HCT116 (cell line): ENCODE measurements at regions not wholly inside any gene's neighbourhood (a gene's known extent, or its start where the extent isn't known, plus 50 kb on each side); places are given as distances from the start of the nearest gene placed in this dataset.

Experiments used
- ATAC-seq: fragments of 200-7000 bp; cut with Tn5 transposase; 2 replicates; pipeline ENCODE4 v1.9.1; 2020; ENCODE audit warnings: mild to moderate bottlenecking, moderate library complexity
- BruUV-seq: library from RNA; stranded (reverse); fragments of 400-500 nt; replicated peaks from 2 replicates; lab custom pipeline; 2021; lab: Mats Ljungman, UMichigan
- CTCF ChIA-PET: fragments of 300-600 bp; sonication (Branson Sonifier 250); formaldehyde crosslinking; loops from one replicate; lab custom pipeline; 2021; ENCODE audit warnings: antibody characterized with exemption; lab: Charles Lee
- POLR2A ChIA-PET: fragments of 300-600, 350-600 bp; sonication (Branson Sonifier 250); formaldehyde crosslinking; loops from one replicate; lab custom pipeline; 2021; ENCODE audit warnings: antibody characterized with exemption; lab: Charles Lee
- RAD21 ChIA-PET, 2 experiments: fragments of 300-600 bp; sonication (Branson Sonifier 250); formaldehyde crosslinking; loops; one replicate each; lab custom pipeline; 2023; ENCODE audit warnings: low total read pairs in 2 of 2; ENCODE audit not compliant: uncharacterized antibody in 2 of 2, unreplicated experiment in 2 of 2, low non-redundant PET in 1 of 2; lab: Charles Lee
- DNase-seq: peaks from one replicate; pipeline ENCODE4 v3.0.0-alpha.2; 2010; ENCODE audit warnings: low read depth, low spot score
- H2AFZ ChIP-seq: fragments of 200-600 bp; shearing (Covaris generic), sonication (generic); 2 replicates; pipeline ENCODE4 v1.6.1; 2017; ENCODE audit warnings: low read depth, mixed run types, mixed read lengths, antibody characterized with exemption, low read length; ENCODE audit not compliant: poor library complexity, severe bottlenecking
- H3K27ac ChIP-seq: 2 replicates; pipeline ENCODE4 v1.5.1; 2012; ENCODE audit warnings: low read depth, low read length
- H3K27me3 ChIP-seq: fragments of 200-600 bp; sonication (generic); 2 replicates; pipeline ENCODE4 v1.6.1; 2016; ENCODE audit warnings: mixed run types, low read length, mixed read lengths; ENCODE audit not compliant: insufficient read depth
- H3K36me3 ChIP-seq, 2 experiments: fragments of 200-500 bp in 1 of 2; fragments of 200-600 bp in 1 of 2; sonication (Bioruptor generic) in 1 of 2; sonication (generic) in 1 of 2; 2 replicates each; pipeline versions ENCODE4 v1.5.1 to v1.6.1; 2014 to 2016; ENCODE audit warnings: low read length in 2 of 2, inconsistent platforms in 1 of 2, mixed read lengths in 1 of 2, mixed run types in 1 of 2; ENCODE audit not compliant: insufficient read depth in 2 of 2, control insufficient read depth in 1 of 2
- H3K4me1 ChIP-seq, 2 experiments: fragments of 200-600 bp in 1 of 2; sonication (generic) in 1 of 2; 2 replicates each; pipeline versions ENCODE4 v1.5.1 to v1.6.1; 2012 to 2017; ENCODE audit warnings: low read length in 2 of 2, inconsistent platforms in 1 of 2, mild to moderate bottlenecking in 1 of 2, mixed read lengths in 1 of 2, mixed run types in 1 of 2, moderate library complexity in 1 of 2; ENCODE audit not compliant: insufficient read depth in 2 of 2, control insufficient read depth in 1 of 2
- H3K4me2 ChIP-seq: fragments of 200-600 bp; sonication (generic); 2 replicates; pipeline ENCODE4 v1.6.1; 2017; ENCODE audit warnings: mixed run types, low read length, mixed read lengths
- H3K4me3 ChIP-seq, 2 experiments: fragments of 200-600 bp in 1 of 2; sonication (generic) in 1 of 2; replicated peaks in 1 of 2; 2 replicates each; pipeline ENCODE4 v1.5.1; 2011 to 2016; ENCODE audit warnings: low read length in 2 of 2, control low read depth in 1 of 2, low read depth in 1 of 2, mild to moderate bottlenecking in 1 of 2, mixed read lengths in 1 of 2, mixed run types in 1 of 2
- H3K79me2 ChIP-seq: fragments of 200-600 bp; sonication (generic); 2 replicates; pipeline ENCODE4 v1.6.1; 2017; ENCODE audit warnings: mild to moderate bottlenecking, mixed run types, low read length, moderate library complexity, mixed read lengths; ENCODE audit not compliant: insufficient read depth
- H3K9ac ChIP-seq: fragments of 200-600 bp; sonication (generic); 2 replicates; pipeline ENCODE4 v1.6.1; 2016; ENCODE audit warnings: low read length, mixed read lengths
- H3K9me2 ChIP-seq: fragments of 200-600 bp; sonication (generic), shearing (Covaris generic); 2 replicates; pipeline ENCODE4 v1.6.1; 2017; ENCODE audit warnings: mixed run types, mild to moderate bottlenecking, moderate library complexity; ENCODE audit not compliant: insufficient read depth
- H3K9me3 ChIP-seq, 2 experiments: fragments of 200-500 bp in 1 of 2; fragments of 200-600 bp in 1 of 2; sonication (Bioruptor generic) in 1 of 2; sonication (generic) in 1 of 2; 2 replicates each; pipeline ENCODE4 v1.6.1; 2014 to 2017; ENCODE audit warnings: low read length in 2 of 2, mixed read lengths in 2 of 2, inconsistent platforms in 1 of 2, low read depth in 1 of 2, mild to moderate bottlenecking in 1 of 2, mixed run types in 1 of 2, moderate library complexity in 1 of 2; ENCODE audit not compliant: control insufficient read depth in 1 of 2, insufficient read depth in 1 of 2
- H4K20me1 ChIP-seq: fragments of 200-600 bp; sonication (generic), shearing (Covaris generic); 2 replicates; pipeline ENCODE4 v1.6.1; 2017; ENCODE audit warnings: mixed run types, mild to moderate bottlenecking, moderate library complexity; ENCODE audit not compliant: insufficient read depth
- EGR1 ChIP-seq: IDR thresholded peaks from 2 replicates; pipeline ENCODE4 v1.6.1; 2012; ENCODE audit warnings: low read depth
- EZH2phosphoT487 ChIP-seq: fragments of 200-600 bp; IDR thresholded peaks from 2 replicates; pipeline ENCODE4 v1.6.1; 2018; ENCODE audit warnings: antibody characterized with exemption, borderline replicate concordance
- JUND ChIP-seq: IDR thresholded peaks from 2 replicates; pipeline ENCODE4 v1.6.1; 2012
- POLR2A ChIP-seq: IDR thresholded peaks from 2 replicates; pipeline ENCODE4 v1.7.0; 2011; ENCODE audit warnings: borderline replicate concordance; ENCODE audit not compliant: insufficient read depth, insufficient read length; ENCODE audit errors: extremely low read depth
- POLR2AphosphoS5 ChIP-seq: IDR thresholded peaks from 2 replicates; pipeline ENCODE4 v1.6.1; 2011; ENCODE audit warnings: mild to moderate bottlenecking, low read depth, low read length, moderate library complexity
- SIN3A ChIP-seq: IDR thresholded peaks from 2 replicates; pipeline ENCODE4 v1.6.1; 2012; ENCODE audit warnings: low read depth
- SP1 ChIP-seq: IDR thresholded peaks from 2 replicates; pipeline ENCODE4 v1.6.1; 2012; ENCODE audit warnings: low read depth
- SRF ChIP-seq: IDR thresholded peaks from 2 replicates; pipeline ENCODE4 v1.6.1; 2012; ENCODE audit warnings: low read depth
- TCF7L2 ChIP-seq: IDR thresholded peaks from 2 replicates; pipeline ENCODE4 v1.7.0; 2011; ENCODE audit warnings: borderline replicate concordance, inconsistent platforms; ENCODE audit not compliant: insufficient read depth, insufficient read length; ENCODE audit errors: extremely low read depth
- YY1 ChIP-seq: IDR thresholded peaks from 2 replicates; pipeline ENCODE4 v1.6.1; 2011; ENCODE audit warnings: low read length, low read depth, moderate library complexity, mild to moderate bottlenecking; ENCODE audit not compliant: insufficient replicate concordance; ENCODE audit errors: extremely low read depth
- ZFX ChIP-seq: fragments of 450-650 bp; IDR thresholded peaks from 2 replicates; pipeline ENCODE4 v1.6.1; 2017
- ZNF274 ChIP-seq: fragments of 200-500 bp; sonication (Bioruptor generic); IDR thresholded peaks from 2 replicates; pipeline ENCODE4 v1.6.1; 2014; ENCODE audit warnings: mild to moderate bottlenecking, low read depth, low read length, inconsistent platforms
- intact Hi-C: fragments of 100-400 bp; cut with micrococcal nuclease; formaldehyde crosslinking; loops from 2 replicates; pipeline ENCODE4 v1.10.0; 2022
- TF ChIP-seq, protein P1 (sequence below), 3 experiments: fragments of 200-600 bp in 1 of 3; sonication (generic) in 1 of 3; IDR thresholded peaks in 2 of 3; conservative IDR thresholded peaks in 1 of 3; 2 replicates each; pipeline ENCODE4 v1.5.1; 2012 to 2017; ENCODE audit warnings: low read depth in 2 of 3, low read length in 2 of 3, antibody characterized with exemption in 1 of 3, borderline replicate concordance in 1 of 3, control low read depth in 1 of 3, mild to moderate bottlenecking in 1 of 3, mixed read lengths in 1 of 3, mixed run types in 1 of 3, moderate library complexity in 1 of 3; ENCODE audit not compliant: insufficient read depth in 1 of 3
- TF ChIP-seq, protein P2 (sequence below): IDR thresholded peaks from 2 replicates; pipeline ENCODE4 v1.6.1; 2011; ENCODE audit warnings: mild to moderate bottlenecking, low read length, moderate library complexity; ENCODE audit not compliant: insufficient replicate concordance; ENCODE audit errors: extremely low read depth
- TF ChIP-seq, protein P3 (sequence below): IDR thresholded peaks from 2 replicates; pipeline ENCODE4 v1.6.1; 2012; ENCODE audit warnings: low read depth
- TF ChIP-seq, protein P4 (sequence below): IDR thresholded peaks from 2 replicates; pipeline ENCODE4 v1.6.1; 2012

DNA sequence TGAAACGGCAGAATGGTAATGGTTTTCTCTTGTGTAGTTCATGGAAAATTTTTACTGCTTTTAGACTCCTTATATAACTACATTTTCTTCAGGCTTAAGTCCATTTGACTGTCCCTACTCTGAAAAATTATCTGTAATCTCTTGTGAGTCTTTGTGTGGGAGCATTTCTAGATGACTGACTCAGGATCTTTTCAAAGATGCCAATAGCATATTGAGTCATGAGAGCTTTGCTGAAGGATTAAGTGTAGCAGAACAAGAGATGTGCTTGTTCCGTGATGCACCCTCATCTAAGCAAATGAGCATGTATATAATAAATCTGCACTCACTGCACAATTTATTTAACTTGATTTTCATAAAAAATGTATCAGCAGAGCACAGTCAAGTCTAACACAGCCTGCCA is 298.7 kb upstream of the CDH6 start:
- BruUV-seq = no TSS peak
- intact Hi-C loops = no loop called here

More for the DNA sequence above, 298.7 kb upstream of the CDH6 start:
- DNase-seq = no peak
- Histone ChIP-seq H3K27ac (no peak overlapping the region), H3K4me1 (no peaks in the 10 kb centered on the region), H3K9me3 (peaks cover 6 to 15% of the 10 kb centered on the region in 2 experiments; a peak in 2 of 4 replicates), H3K27me3 (no peaks in the 10 kb centered on the region), H3K9me2 (no peaks in the 10 kb centered on the region), H3K4me3 (no peak overlapping the region), H3K4me2 (no peak overlapping the region), H3K36me3 (no peaks in the 10 kb centered on the region), H2AFZ (no peak overlapping the region), H3K79me2 (no peaks in the 10 kb centered on the region), H4K20me1 (no peaks in the 10 kb centered on the region), H3K9ac (no peak overlapping the region)
- POLR2A ChIA-PET = no interaction called here
- RAD21 ChIA-PET = no interaction called here
- ATAC-seq = no peak
- CTCF ChIA-PET = no interaction called here
- TF ChIP-seq, protein P1, sequence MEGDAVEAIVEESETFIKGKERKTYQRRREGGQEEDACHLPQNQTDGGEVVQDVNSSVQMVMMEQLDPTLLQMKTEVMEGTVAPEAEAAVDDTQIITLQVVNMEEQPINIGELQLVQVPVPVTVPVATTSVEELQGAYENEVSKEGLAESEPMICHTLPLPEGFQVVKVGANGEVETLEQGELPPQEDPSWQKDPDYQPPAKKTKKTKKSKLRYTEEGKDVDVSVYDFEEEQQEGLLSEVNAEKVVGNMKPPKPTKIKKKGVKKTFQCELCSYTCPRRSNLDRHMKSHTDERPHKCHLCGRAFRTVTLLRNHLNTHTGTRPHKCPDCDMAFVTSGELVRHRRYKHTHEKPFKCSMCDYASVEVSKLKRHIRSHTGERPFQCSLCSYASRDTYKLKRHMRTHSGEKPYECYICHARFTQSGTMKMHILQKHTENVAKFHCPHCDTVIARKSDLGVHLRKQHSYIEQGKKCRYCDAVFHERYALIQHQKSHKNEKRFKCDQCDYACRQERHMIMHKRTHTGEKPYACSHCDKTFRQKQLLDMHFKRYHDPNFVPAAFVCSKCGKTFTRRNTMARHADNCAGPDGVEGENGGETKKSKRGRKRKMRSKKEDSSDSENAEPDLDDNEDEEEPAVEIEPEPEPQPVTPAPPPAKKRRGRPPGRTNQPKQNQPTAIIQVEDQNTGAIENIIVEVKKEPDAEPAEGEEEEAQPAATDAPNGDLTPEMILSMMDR (IDR thresholded peaks at IDR 0.05 in 2 of 3, conservative IDR thresholded peaks at IDR 0.05 in 1 of 3; ENCODE audit: borderline replicate concordance in 1 of 3, insufficient read depth in 1 of 3, low read depth in 2 of 3, low read length in 2 of 3) = no peak
- no peak for TF ChIP-seq POLR2A
- TF ChIP-seq, protein P2, sequence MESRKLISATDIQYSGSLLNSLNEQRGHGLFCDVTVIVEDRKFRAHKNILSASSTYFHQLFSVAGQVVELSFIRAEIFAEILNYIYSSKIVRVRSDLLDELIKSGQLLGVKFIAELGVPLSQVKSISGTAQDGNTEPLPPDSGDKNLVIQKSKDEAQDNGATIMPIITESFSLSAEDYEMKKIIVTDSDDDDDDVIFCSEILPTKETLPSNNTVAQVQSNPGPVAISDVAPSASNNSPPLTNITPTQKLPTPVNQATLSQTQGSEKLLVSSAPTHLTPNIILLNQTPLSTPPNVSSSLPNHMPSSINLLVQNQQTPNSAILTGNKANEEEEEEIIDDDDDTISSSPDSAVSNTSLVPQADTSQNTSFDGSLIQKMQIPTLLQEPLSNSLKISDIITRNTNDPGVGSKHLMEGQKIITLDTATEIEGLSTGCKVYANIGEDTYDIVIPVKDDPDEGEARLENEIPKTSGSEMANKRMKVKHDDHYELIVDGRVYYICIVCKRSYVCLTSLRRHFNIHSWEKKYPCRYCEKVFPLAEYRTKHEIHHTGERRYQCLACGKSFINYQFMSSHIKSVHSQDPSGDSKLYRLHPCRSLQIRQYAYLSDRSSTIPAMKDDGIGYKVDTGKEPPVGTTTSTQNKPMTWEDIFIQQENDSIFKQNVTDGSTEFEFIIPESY = no peak
- TF ChIP-seq, protein P3, sequence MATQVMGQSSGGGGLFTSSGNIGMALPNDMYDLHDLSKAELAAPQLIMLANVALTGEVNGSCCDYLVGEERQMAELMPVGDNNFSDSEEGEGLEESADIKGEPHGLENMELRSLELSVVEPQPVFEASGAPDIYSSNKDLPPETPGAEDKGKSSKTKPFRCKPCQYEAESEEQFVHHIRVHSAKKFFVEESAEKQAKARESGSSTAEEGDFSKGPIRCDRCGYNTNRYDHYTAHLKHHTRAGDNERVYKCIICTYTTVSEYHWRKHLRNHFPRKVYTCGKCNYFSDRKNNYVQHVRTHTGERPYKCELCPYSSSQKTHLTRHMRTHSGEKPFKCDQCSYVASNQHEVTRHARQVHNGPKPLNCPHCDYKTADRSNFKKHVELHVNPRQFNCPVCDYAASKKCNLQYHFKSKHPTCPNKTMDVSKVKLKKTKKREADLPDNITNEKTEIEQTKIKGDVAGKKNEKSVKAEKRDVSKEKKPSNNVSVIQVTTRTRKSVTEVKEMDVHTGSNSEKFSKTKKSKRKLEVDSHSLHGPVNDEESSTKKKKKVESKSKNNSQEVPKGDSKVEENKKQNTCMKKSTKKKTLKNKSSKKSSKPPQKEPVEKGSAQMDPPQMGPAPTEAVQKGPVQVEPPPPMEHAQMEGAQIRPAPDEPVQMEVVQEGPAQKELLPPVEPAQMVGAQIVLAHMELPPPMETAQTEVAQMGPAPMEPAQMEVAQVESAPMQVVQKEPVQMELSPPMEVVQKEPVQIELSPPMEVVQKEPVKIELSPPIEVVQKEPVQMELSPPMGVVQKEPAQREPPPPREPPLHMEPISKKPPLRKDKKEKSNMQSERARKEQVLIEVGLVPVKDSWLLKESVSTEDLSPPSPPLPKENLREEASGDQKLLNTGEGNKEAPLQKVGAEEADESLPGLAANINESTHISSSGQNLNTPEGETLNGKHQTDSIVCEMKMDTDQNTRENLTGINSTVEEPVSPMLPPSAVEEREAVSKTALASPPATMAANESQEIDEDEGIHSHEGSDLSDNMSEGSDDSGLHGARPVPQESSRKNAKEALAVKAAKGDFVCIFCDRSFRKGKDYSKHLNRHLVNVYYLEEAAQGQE = no peak
- no peak for TF ChIP-seq TCF7L2
- no peak for TF ChIP-seq YY1
- no peak for TF ChIP-seq SRF
- TF ChIP-seq, protein P4, sequence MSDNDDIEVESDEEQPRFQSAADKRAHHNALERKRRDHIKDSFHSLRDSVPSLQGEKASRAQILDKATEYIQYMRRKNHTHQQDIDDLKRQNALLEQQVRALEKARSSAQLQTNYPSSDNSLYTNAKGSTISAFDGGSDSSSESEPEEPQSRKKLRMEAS = no peak
- no peak for TF ChIP-seq ZFX
- no peak for TF ChIP-seq EZH2phosphoT487
- no peak for TF ChIP-seq EGR1
- no peak for TF ChIP-seq SP1
- TF ChIP-seq SIN3A = no peak
- TF ChIP-seq ZNF274 = no peak
- no peak for TF ChIP-seq POLR2AphosphoS5
- TF ChIP-seq JUND = no peak
- TF ChIP-seq, all 23 proteins: peak for 0
